CD4-positive, alpha-beta T cell treated with Interleukin-6 for 4 hours (primary cell): ENCODE measurements at regions not wholly inside any gene's neighbourhood (a gene's known extent, or its start where the extent isn't known, plus 50 kb on each side); places are given as distances from the start of the nearest gene placed in this dataset.

Source experiments
- DNase-seq: peaks from one replicate; pipeline ENCODE4 v3.0.0-alpha.2; 2020; ENCODE audit warnings: mixed read lengths

- DNase-seq = no peak
Measured at GRCh38 chr5:98414938-98415337, 358.5 kb upstream of the RGMB start.

DNA sequence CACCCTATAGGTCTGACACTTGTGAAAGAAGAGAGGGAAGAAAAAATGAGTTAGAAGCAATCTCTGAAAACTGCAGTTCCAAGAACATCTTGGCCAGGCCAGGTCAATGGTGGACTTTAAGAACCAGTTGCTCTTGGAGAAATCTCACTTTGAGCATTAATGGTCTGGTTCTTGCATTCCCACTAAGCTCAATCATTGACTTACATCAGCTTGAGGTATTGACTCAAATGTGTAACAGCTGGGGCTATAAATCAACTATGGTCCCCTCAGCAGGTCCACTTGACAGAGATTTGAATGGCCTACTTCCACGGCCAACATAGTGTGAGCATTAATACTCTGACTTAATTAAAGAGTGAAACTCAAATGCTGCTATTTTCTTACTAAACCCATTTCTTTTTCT, 357.8 kb upstream of the RGMB start:
- DNase-seq = no peak

- DNase-seq = no peak
Measured at GRCh38 chr5:98416541-98416940, 356.9 kb upstream of the RGMB start.

- no peak for DNase-seq
Measured at GRCh38 chr5:98419825-98420224, 353.6 kb upstream of the RGMB start.

DNA sequence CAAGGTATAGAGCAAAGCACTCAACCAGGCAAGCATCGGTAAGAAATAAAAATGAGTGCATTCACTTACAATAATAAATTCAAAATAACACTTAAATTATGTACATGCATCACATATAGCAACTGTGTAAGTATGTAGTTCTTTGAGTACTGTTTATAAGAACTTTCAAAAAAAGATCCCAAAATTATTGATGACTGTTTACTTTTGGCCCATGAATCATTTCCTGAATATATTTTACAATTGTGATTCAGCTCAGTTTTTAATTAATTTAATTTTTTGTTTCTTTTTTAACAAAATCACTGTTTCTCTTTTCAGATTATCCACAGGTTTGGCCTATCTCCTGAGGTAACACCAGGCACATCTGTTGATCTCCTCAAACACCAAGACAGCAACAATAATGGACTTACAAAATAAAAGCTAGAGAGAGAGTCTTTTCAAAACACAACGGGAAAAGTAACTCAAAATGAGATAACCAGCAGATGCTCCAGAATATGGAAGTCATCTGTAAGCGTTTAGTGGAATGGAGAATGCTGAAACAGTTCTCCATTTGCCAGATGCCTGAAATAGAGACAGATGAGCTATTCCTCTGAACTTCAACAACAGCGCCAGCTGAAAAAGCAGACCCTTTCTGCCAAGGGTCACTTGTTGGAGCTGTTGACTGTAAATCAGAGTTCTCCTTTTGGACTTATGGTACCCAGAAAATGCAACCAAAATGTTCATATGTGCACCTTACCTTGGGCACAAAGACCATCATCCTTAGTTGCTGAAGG, 348.6 kb upstream of the RGMB start:
- no peak for DNase-seq

- DNase-seq = no peak
Measured at GRCh38 chr5:98425640-98426039, 347.8 kb upstream of the RGMB start.

DNA sequence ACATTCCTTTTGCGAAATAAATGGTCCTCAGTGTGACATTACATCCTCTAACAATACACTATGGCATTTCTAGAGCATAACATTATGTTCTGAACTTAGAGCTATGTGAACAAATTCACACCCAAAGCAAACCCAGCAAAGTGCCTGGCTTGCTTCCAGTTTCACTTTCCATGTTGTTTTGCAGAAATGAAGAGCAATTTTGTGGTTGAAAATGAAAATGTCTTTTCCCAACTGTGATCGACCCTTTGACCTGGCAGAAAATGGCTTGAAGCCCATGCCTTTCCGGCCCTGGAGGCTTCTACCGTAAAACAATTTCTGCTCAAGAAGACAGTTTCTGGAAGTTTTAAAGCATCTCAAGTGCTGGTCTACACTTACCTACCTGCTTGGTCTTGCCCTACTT, 344.7 kb upstream of the RGMB start:
- DNase-seq = no peak

- DNase-seq = no peak
Measured at GRCh38 chr5:98432378-98432777, 341.1 kb upstream of the RGMB start.

DNA sequence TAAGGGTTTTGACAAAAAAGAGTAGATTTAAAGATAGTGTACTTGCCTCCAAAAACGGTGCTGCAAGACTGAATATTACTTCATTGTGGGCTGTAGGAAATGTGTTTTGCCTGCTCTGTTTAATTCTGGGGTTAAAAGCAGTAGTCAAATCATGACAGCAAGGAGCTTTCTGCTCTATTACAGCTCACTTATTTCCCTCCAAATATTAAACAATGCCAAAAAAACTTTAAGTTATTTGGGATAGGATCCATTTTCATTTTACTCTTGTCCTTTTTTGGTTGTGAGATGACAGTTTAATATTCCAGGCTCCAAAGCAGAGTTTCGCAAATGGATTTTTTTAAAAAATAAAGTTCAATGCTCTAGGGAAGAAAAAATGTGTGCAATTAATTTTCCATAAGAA, 340.4 kb upstream of the RGMB start:
- no peak for DNase-seq

DNA sequence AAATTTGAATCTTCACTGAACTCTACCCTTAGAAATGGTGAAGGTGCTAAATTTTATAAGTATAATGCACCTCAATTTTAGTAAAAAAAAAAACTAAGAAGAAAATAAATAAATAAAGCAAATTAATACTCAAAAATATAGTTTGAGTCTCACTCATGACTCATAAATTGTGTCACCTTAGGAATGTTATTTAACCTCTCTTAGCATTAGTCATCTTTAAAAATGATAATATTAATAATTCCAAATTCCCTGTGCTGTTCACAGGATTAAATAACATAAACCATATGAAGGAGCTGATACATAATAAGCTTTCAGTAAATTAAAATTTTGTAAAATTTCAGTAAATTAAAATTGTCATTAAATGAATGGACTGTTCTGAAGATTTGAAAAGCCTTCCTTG, 339.8 kb upstream of the RGMB start:
- DNase-seq = no peak

DNA sequence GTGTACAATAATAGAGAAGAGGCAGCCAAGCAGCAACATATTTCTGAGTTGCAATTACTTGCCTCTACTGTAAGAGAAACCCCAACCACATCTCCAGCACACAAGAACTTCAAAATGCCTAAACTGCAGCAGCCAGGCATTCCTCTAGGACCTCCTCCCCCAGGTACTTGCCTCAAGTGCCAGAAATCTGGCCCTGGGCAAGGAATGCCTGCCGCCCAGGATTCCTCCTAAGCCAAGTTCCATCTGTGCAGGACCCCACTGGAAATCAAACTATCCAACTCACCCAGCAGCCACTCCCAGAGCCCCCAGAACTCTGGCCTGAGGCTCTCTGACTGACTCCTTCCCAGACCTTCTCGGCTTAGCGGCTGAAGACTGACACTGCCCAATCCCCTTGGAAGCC, 336.8 kb upstream of the RGMB start:
- no peak for DNase-seq

DNA sequence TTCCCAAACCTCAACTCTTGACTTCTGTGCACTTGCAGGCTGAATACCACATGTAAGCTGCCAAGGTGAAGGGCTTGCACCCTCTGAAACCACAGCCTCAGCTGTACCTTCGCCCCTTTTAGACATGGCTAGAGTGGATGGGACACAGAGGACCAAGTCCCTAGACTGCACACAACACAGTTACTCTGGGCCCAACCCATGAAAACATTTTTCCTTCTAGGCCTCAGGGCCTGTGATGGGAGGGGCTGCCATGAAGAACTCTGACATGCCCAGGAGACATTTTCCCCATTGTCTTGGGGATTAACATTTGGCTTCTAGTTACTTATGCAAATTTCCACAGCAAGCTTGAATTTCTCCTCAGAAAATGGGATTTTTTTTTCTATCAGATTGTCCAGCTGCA, 331.0 kb upstream of the RGMB start:
- no peak for DNase-seq

- no peak for DNase-seq
Measured at GRCh38 chr5:98443881-98444280, 329.6 kb upstream of the RGMB start.

GRCh38 chr5:98453296-98453695, 320.2 kb upstream of the RGMB start:
- DNase-seq = no peak

- DNase-seq = no peak
Measured at GRCh38 chr5:98454407-98454806, 319.1 kb upstream of the RGMB start.

DNA sequence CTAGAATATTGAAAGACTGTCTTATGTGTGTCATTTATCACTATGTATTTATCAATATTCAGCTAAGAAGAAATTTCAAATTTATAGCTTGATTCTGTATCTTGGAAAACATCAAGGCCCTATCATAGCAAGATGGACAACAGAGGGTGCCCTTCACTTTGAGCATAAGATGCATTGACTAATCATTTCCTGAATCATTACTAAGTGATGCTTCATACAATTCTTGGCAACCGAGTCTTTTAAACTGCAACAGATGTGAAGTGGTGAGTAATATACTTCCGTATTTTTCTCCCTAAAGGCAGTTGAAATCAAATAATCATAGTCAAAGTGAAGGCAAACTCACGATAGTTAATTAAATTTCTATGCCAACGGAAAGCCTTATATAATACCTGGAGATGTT, 318.6 kb upstream of the RGMB start:
- DNase-seq = no peak

GRCh38 chr5:98455665-98456064, 317.8 kb upstream of the RGMB start:
- no peak for DNase-seq

DNA sequence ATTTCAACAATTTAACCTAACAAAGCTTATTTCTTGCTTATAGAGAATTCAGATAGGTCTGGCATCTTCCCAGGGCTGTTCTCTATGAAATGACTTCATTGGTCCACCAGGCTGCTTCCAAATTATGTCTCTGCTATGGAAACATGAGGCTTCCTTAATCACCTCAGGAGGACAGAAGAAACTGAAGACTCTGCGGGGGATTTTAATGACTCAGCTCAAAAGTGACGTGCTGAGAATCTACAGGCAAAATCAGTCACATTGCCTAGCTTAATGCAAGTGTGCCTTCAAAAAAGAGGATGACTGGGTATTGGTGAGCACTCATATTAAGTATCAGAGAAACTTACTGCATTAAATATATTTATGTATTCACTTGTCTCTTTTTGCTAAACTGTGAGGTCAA, 315.5 kb upstream of the RGMB start:
- no peak for DNase-seq

DNA sequence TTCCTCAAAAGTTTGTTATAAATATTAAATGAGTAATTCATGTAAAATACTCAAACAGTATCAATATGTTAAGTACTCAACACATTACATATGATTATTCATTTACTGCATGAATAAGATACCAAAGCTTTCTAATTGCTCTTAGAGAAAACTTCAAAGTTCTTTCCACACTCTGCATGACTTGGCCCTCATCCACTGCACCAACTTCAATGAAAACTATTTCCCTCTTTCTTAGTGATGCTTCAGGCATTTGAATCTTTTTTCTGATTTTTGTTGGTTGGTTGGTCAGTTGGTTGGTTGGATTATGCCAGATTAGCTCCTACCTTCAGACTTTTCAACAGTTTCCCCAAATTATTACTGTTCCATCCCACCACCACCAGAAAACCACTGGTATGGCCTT, 314.7 kb upstream of the RGMB start:
- no peak for DNase-seq

GRCh38 chr5:98460536-98460935, 312.9 kb upstream of the RGMB start:
- no peak for DNase-seq

GRCh38 chr5:98461485-98461884, 312.0 kb upstream of the RGMB start:
- DNase-seq = no peak

GRCh38 chr5:98463222-98463621, 310.2 kb upstream of the RGMB start:
- no peak for DNase-seq

DNA sequence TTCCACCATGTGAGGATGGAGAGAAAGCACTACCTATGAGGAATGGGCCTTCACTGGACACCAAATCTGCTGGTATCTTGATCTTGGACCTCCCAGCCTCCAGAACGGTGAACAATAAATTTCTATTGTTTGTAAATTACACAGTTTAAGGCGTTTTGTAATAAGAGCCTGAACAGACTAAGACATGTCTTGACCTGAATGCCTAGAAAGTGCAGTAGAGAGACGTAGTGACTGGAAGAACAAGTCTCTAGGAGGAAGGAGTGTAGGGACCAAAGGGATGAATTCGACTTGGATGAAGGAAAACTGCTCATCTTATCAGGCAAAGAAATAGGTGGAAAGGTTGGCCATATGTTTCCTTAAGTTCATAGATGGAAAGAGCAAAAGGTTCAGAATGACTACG, 309.8 kb upstream of the RGMB start:
- DNase-seq = no peak

DNA sequence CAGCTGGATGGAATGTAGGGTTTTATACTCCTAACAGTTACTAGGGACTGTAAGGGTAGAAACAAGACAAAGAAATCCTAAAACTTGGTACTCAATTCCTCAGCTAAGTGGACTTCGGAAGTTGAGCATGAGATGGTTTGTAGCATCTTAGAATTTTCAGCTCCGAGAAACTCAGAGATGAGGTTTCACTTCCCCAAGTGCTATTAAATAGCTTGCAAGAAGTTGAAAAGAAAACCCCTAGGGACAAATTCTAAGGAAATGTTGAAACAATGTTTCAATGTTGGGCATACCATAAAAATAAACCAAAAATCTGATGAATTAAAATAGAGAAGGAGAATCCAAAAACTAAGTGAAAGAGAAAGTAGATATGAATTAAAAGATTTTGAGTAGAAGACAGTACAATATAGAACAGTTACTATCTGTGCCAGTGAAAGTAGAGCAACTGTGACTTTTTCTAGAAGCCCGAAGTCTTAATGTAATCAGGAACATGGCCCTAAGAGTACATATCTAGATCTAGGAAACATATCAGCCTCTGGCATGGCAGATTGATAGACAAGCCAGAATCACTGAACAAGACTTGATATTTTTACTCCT, 308.6 kb upstream of the RGMB start:
- DNase-seq = no peak
